IMR-90 (cell line): ENCODE measurements at regions not wholly inside any gene's neighbourhood (a gene's known extent, or its start where the extent isn't known, plus 50 kb on each side); places are given as distances from the start of the nearest gene placed in this dataset.
"Not testable (repeated sequence)": the region's sequence is repeated elsewhere in the genome, so short reads cannot be mapped to it uniquely, and the experiment has no call there.

Experiments used
- BHLHE40 ChIP-seq: fragments of 150-350 bp; IDR thresholded peaks from 2 replicates; pipeline ENCODE4 v1.6.1; 2016; ENCODE audit warnings: mild to moderate bottlenecking, low read depth, low read length
- CTCF ChIP-seq: conservative IDR thresholded peaks from 2 replicates; pipeline ENCODE4 v1.5.1; 2012; ENCODE audit warnings: mild to moderate bottlenecking, low read depth, low read length, improper control_type of control experiment
- MAFK ChIP-seq: IDR thresholded peaks from 2 replicates; pipeline ENCODE4 v1.6.1; 2012; ENCODE audit warnings: low read depth, low read length, improper control_type of control experiment
- POLR2A ChIP-seq: IDR thresholded peaks from 2 replicates; pipeline ENCODE4 v1.6.1; 2012; ENCODE audit warnings: mild to moderate bottlenecking, low read depth, low read length
- RAD21 ChIP-seq: IDR thresholded peaks from 2 replicates; pipeline ENCODE4 v1.6.1; 2012; ENCODE audit warnings: low read length, improper control_type of control experiment
- RFX5 ChIP-seq: IDR thresholded peaks from 2 replicates; pipeline ENCODE4 v1.8.0; 2012; ENCODE audit warnings: low read depth, mild to moderate bottlenecking, low read length, moderate library complexity
- SMC3 ChIP-seq: fragments of 150-350 bp; IDR thresholded peaks from 2 replicates; pipeline ENCODE4 v1.6.1; 2016; ENCODE audit warnings: low read depth, mild to moderate bottlenecking, antibody characterized with exemption, low read length, moderate library complexity
- USF2 ChIP-seq: fragments of 150-350 bp; IDR thresholded peaks from 2 replicates; pipeline ENCODE4 v1.6.1; 2017; ENCODE audit warnings: mild to moderate bottlenecking, antibody characterized with exemption, low read length, low read depth

- TF ChIP-seq CTCF, RFX5, POLR2A, RAD21, USF2, SMC3, BHLHE40, MAFK: not testable (repeated sequence)
Measured at GRCh38 chr14:105663323-105663722, 136.9 kb downstream of the TMEM121 start.
